GM12892 (cell line): ENCODE measurements at regions not wholly inside any gene's neighbourhood (a gene's known extent, or its start where the extent isn't known, plus 50 kb on each side); places are given as distances from the start of the nearest gene placed in this dataset.

ENCODE experiments used
- POLR2A ChIP-seq: IDR thresholded peaks from 2 replicates; pipeline ENCODE4 v1.6.1; 2011; ENCODE audit warnings: low read depth, low read length, control low read depth
- POLR2AphosphoS5 ChIP-seq: IDR thresholded peaks from 2 replicates; pipeline ENCODE4 v1.6.1; 2011; ENCODE audit warnings: low read depth, low read length, control low read depth
- TAF1 ChIP-seq: IDR thresholded peaks from 2 replicates; pipeline ENCODE4 v1.6.1; 2011; ENCODE audit warnings: low read depth, mild to moderate bottlenecking, control low read depth, low read length, borderline replicate concordance

DNA sequence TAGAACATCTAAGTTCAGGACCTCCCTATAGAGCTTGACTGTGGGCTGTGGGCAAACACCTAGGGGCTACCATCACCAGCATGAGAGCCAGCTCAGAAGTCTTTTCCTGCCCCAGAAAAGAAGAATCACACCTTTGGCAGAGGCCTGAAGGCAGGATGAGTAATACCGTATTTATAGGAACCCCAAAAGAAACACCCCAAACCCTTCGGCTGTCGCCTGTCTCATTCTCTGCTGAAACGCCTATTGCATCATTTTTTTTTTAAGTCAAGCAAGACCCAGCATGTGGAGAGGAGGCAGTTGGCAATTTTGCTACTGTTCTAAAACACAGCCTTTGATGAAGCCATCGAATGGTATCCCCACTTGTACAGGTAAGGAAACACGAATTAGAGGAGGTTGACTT, 436.4 kb downstream of the TFAP2A start:
- TF ChIP-seq TAF1 (no peak), POLR2A (no peak), POLR2AphosphoS5 (no peak)
